ENCODE measurements at regions not wholly inside any gene's neighbourhood (a gene's known extent, or its start where the extent isn't known, plus 50 kb on each side); places are given as distances from the start of the nearest gene placed in this dataset.
A peak's percentile ranks its signal among the peaks of the same experiment; 100 is the strongest.

GRCh38 chr20:24359321-24360027, 110.0 kb upstream of the SYNDIG1 start:
- no peak overlapping the region for H3K27ac ChIP-seq
- TF ChIP-seq, protein P1, sequence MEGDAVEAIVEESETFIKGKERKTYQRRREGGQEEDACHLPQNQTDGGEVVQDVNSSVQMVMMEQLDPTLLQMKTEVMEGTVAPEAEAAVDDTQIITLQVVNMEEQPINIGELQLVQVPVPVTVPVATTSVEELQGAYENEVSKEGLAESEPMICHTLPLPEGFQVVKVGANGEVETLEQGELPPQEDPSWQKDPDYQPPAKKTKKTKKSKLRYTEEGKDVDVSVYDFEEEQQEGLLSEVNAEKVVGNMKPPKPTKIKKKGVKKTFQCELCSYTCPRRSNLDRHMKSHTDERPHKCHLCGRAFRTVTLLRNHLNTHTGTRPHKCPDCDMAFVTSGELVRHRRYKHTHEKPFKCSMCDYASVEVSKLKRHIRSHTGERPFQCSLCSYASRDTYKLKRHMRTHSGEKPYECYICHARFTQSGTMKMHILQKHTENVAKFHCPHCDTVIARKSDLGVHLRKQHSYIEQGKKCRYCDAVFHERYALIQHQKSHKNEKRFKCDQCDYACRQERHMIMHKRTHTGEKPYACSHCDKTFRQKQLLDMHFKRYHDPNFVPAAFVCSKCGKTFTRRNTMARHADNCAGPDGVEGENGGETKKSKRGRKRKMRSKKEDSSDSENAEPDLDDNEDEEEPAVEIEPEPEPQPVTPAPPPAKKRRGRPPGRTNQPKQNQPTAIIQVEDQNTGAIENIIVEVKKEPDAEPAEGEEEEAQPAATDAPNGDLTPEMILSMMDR (conservative IDR thresholded peaks at IDR 0.05) = no peak

DNA sequence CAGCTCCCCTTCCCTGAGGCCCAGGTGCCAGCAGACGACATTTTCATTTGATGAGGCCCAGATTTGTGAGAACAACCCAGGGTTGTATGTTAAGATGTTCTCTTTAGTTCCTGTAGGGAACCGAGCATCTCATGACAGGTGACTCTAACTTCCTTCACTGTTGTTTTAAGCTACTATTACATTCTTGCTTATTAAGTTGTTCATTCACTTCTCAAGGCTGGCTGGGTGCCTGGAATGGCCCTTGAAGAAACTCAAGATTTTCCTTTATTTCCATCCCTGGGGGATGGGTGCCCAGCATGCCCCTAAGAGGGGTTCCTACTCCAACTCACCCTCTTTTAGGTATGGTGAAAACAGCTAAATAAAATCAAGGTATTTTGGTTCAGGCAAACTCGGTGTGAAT, 111.5 kb upstream of the SYNDIG1 start:
- TF ChIP-seq, protein P1 (conservative IDR thresholded peaks at IDR 0.05) = no peak
- no peak overlapping the region for H3K27ac ChIP-seq

- peak overlapping the region; percentile 30; the same call in 1 of the 2 replicates for H3K27ac ChIP-seq
- TF ChIP-seq, protein P1 (conservative IDR thresholded peaks at IDR 0.05) = no peak
These were observed 112.3 kb upstream of the SYNDIG1 start for GRCh38 chr20:24357177-24357576.

GRCh38 chr20:24353135-24353690, 116.2 kb upstream of the SYNDIG1 start:
- H3K27ac ChIP-seq = no peak overlapping the region
- TF ChIP-seq, protein P1 (conservative IDR thresholded peaks at IDR 0.05) = no peak

DNA sequence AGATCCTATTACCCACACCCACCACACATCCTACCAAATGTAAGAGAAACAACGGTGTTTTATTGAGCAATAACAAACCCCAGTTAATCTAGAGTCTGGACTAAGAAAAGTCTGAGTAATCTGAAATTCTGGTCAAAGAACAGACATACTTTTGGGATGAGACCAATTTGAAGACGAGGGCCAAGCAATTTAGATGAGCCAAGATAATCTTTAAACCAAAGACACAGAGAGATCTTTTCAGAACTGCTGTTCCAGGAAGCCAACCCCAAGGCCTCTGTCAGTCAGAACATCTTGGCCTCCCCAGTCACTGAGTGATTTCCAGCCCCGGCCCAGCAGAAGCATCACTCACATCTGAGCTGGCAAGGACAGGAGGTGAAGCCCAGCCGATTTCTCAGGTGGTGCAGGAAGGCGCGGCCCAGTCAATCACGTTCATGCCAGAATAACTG, 118.5 kb upstream of the SYNDIG1 start:
- no peak overlapping the region for H3K27ac ChIP-seq
- TF ChIP-seq, protein P1 (conservative IDR thresholded peaks at IDR 0.05) = no peak

DNA sequence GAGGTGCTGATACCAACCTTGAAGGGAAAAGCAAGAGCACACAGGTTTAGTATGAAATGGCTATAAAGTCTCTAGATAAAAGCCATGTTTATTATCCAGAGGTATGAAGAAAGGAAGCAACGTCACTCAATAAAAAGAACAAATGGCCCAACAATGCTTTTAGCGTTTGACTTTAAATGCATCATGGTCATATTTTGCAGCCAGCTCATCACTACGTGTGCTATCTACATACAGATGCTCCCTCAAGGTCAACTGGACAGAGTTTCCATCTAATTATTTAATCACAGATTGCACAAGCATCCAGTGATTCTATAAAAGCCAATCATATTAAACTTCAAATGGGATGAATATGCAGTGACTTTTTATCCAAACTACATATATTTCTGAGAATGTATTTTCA, 127.6 kb upstream of the SYNDIG1 start:
- TF ChIP-seq, protein P1 (conservative IDR thresholded peaks at IDR 0.05) = no peak
- no peak overlapping the region for H3K27ac ChIP-seq

DNA sequence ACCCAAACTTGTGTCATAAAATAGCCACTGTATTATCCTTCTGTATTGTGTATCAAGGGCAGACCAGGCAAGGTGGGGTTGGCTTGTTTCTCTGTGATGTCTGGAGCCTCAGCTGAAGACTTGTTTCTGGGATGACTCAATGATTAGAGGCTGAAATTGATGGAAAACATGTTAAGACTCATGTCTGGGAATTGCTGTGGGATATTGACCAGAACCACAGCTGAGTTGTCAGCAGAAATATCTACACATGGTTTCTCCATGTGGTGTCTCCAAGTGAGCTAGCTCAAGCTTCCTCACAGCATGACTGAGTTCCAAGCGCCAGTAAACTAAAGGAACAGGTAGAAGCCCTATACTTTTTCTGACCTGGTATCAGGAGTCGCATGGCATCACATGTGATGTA, 128.5 kb upstream of the SYNDIG1 start:
- TF ChIP-seq, protein P1 (conservative IDR thresholded peaks at IDR 0.05) = no peak
- no peak overlapping the region for H3K27ac ChIP-seq

All from VCaP (cell line).